Fibroblast of lung (primary cell): ENCODE measurements at regions not wholly inside any gene's neighbourhood (a gene's known extent, or its start where the extent isn't known, plus 50 kb on each side); places are given as distances from the start of the nearest gene placed in this dataset.

Source experiments
- DNase-seq, 2 donors: peaks; one replicate each; pipeline versions ENCODE4 v3.0.0 to v3.0.0-alpha.2; 2010; ENCODE audit warnings: low read depth in 2 of 2
- H2AFZ ChIP-seq: 2 replicates; pipeline ENCODE4 v1.5.1; 2012; ENCODE audit warnings: low read length, control low read depth, inconsistent platforms
- H3K27ac ChIP-seq: 2 replicates; pipeline ENCODE4 v1.5.1; 2011; ENCODE audit warnings: low read length, control low read depth; ENCODE audit not compliant: insufficient read depth
- H3K27me3 ChIP-seq: 2 replicates; pipeline ENCODE4 v1.5.1; 2011; ENCODE audit warnings: mild to moderate bottlenecking, low read length; ENCODE audit not compliant: control insufficient read depth, insufficient read depth
- H3K36me3 ChIP-seq: 2 replicates; pipeline ENCODE4 v1.5.1; 2011; ENCODE audit warnings: low read length; ENCODE audit not compliant: control insufficient read depth, insufficient read depth
- H3K4me1 ChIP-seq: 2 replicates; pipeline ENCODE4 v1.5.1; 2011; ENCODE audit warnings: low read length; ENCODE audit not compliant: control insufficient read depth, insufficient read depth; ENCODE audit errors: extremely low read depth
- H3K4me2 ChIP-seq: 2 replicates; pipeline ENCODE4 v1.5.1; 2011; ENCODE audit warnings: low read length, control low read depth; ENCODE audit not compliant: insufficient read depth; ENCODE audit errors: extremely low read depth
- H3K4me3 ChIP-seq, 4 experiments: fragments of 200-600 bp in 1 of 4; sonication (generic) in 1 of 4; replicated peaks in 1 of 4; 2 replicates each; pipeline ENCODE4 v1.5.1; 2011 to 2016; ENCODE audit warnings: low read length in 4 of 4, low read depth in 3 of 4, mild to moderate bottlenecking in 3 of 4, control low read depth in 2 of 4, inconsistent platforms in 1 of 4, mixed read lengths in 1 of 4; ENCODE audit not compliant: insufficient read depth in 1 of 4; ENCODE audit errors: control extremely low read depth in 1 of 4
- H3K79me2 ChIP-seq: 2 replicates; pipeline ENCODE4 v1.5.1; 2012; ENCODE audit warnings: mild to moderate bottlenecking, low read length, inconsistent platforms; ENCODE audit not compliant: control insufficient read depth, insufficient read depth
- H3K9ac ChIP-seq: 2 replicates; pipeline ENCODE4 v1.5.1; 2011; ENCODE audit warnings: mild to moderate bottlenecking, low read length, control low read depth; ENCODE audit not compliant: insufficient read depth
- H3K9me3 ChIP-seq: 2 replicates; pipeline ENCODE4 v1.5.1; 2012; ENCODE audit warnings: low read depth, low read length; ENCODE audit not compliant: control insufficient read depth, insufficient read depth
- H4K20me1 ChIP-seq: 2 replicates; pipeline ENCODE4 v1.5.1; 2011; ENCODE audit warnings: low read length; ENCODE audit not compliant: control insufficient read depth, insufficient read depth; ENCODE audit errors: extremely low read depth
- CTCF ChIP-seq, 2 donors: IDR thresholded peaks in 1 of 2; conservative IDR thresholded peaks in 1 of 2; 1 replicate in 1 of 2; 2 replicates in 1 of 2; pipeline ENCODE4 v1.5.1; 2011 to 2012; ENCODE audit warnings: low read length in 2 of 2, control low read depth in 1 of 2, inconsistent platforms in 1 of 2, low read depth in 1 of 2, mild to moderate bottlenecking in 1 of 2
- EZH2 ChIP-seq: IDR thresholded peaks from 2 replicates; pipeline ENCODE4 v1.5.1; 2012; ENCODE audit warnings: low read length, control low read depth, mild to moderate bottlenecking; ENCODE audit errors: missing control alignments

- TF ChIP-seq EZH2 (no peak), CTCF (conservative IDR thresholded peaks at IDR 0.05 in 1 of 2, IDR thresholded peaks at IDR 0.05 in 1 of 2; ENCODE audit: low read depth in 1 of 2, low read length in 2 of 2) (no peak)
- H3K4me2 ChIP-seq: no peak overlapping the region
These were observed 99.6 kb upstream of the TMEM170B start for GRCh38 chr6:11437824-11438459.

GRCh38 chr6:11436508-11437096 lies 100.9 kb upstream of the TMEM170B start:
- H3K79me2 ChIP-seq: no peaks in the 10 kb centered on the region
- H3K4me3 ChIP-seq: no peak overlapping the region
- no peaks in the 10 kb centered on the region for H4K20me1 ChIP-seq
- TF ChIP-seq CTCF (conservative IDR thresholded peaks at IDR 0.05 in 1 of 2, IDR thresholded peaks at IDR 0.05 in 1 of 2; ENCODE audit: low read depth in 1 of 2, low read length in 2 of 2): no peak
- no peak for TF ChIP-seq EZH2
- no peaks in the 10 kb centered on the region for H3K27me3 ChIP-seq
- H3K36me3 ChIP-seq: no peaks in the 10 kb centered on the region
- H3K9me3 ChIP-seq: no peaks in the 10 kb centered on the region
- no peak overlapping the region for H3K9ac ChIP-seq
- H3K27ac ChIP-seq: no peak overlapping the region
- H3K4me1 ChIP-seq: peaks cover 13% of the 10 kb centered on the region
- no peak for DNase-seq
- no peak overlapping the region for H2AFZ ChIP-seq
- no peak overlapping the region for H3K4me2 ChIP-seq

More at GRCh38 chr6:11437824-11438459, 99.6 kb upstream of the TMEM170B start:
- Histone ChIP-seq H3K4me3 (no peak overlapping the region), H4K20me1 (no peaks in the 10 kb centered on the region), H3K9me3 (no peaks in the 10 kb centered on the region), H3K79me2 (no peaks in the 10 kb centered on the region), H2AFZ (no peak overlapping the region), H3K4me1 (peaks cover 13% of the 10 kb centered on the region), H3K27ac (no peak overlapping the region), H3K36me3 (no peaks in the 10 kb centered on the region), H3K9ac (peak overlapping the region; percentile 2), H3K27me3 (no peaks in the 10 kb centered on the region)
- DNase-seq: peak in 1 of 2 donors; percentile 47

GRCh38 chr6:11434565-11435326 lies 102.8 kb upstream of the TMEM170B start:
- peak overlapping the region; percentile 26 for H3K4me2 ChIP-seq
- no peak overlapping the region for H3K4me3 ChIP-seq
- H3K27ac ChIP-seq: no peak overlapping the region
- H3K9ac ChIP-seq: no peak overlapping the region
- H3K79me2 ChIP-seq: no peaks in the 10 kb centered on the region
- H4K20me1 ChIP-seq: no peaks in the 10 kb centered on the region
- H3K36me3 ChIP-seq: no peaks in the 10 kb centered on the region
- H3K9me3 ChIP-seq: no peaks in the 10 kb centered on the region
- peak; percentile 87 to 93 for DNase-seq
- H2AFZ ChIP-seq: no peak overlapping the region
- H3K27me3 ChIP-seq: no peaks in the 10 kb centered on the region
- H3K4me1 ChIP-seq: peaks cover 13% of the 10 kb centered on the region
- TF ChIP-seq CTCF (conservative IDR thresholded peaks at IDR 0.05 in 1 of 2, IDR thresholded peaks at IDR 0.05 in 1 of 2; ENCODE audit: low read depth in 1 of 2, low read length in 2 of 2) (no peak), EZH2 (no peak)
